HepG2 (cell line): ENCODE measurements at regions not wholly inside any gene's neighbourhood (a gene's known extent, or its start where the extent isn't known, plus 50 kb on each side); places are given as distances from the start of the nearest gene placed in this dataset.

Source experiments
- ATAC-seq: fragments of 200-7000 bp; cut with Tn5 transposase; 3 replicates; pipeline ENCODE4 v1.9.1; 2020; ENCODE audit warnings: mild to moderate bottlenecking, moderate library complexity
- BruUV-seq: library from RNA; stranded (reverse); fragments of 400-500 nt; replicated peaks from 2 replicates; lab custom pipeline; 2021; lab: Mats Ljungman, UMichigan
- CTCF ChIA-PET: fragments of 300-600 bp; formaldehyde crosslinking; extraction: SDS; loops from one replicate; lab custom pipeline; 2021; ENCODE audit warnings: low total read pairs, inconsistent platforms, low intra/inter-chr PET ratio; lab: Yijun Ruan, JAX
- POLR2A ChIA-PET: fragments of 350-600 bp; sonication (Branson Sonifier 250); formaldehyde crosslinking; loops from one replicate; lab custom pipeline; 2020; ENCODE audit warnings: antibody characterized with exemption, inconsistent platforms; lab: Yijun Ruan, JAX
- DNase-seq: peaks from one replicate; pipeline ENCODE4 v3.0.0-alpha.2; 2015; ENCODE audit warnings: low spot score
- FAIRE-seq: peaks from 3 replicates; lab custom pipeline; 2011; peaks lifted over from hg19 to GRCh38; lab: Jason Lieb, UNC
- H2AFZ ChIP-seq: one replicate; pipeline ENCODE4 v1.6.1; 2011; ENCODE audit warnings: low read length, inconsistent platforms
- H3K27ac ChIP-seq: fragments of 300-600 bp; 3 replicates; pipeline ENCODE4 v1.8.0; 2011; ENCODE audit warnings: mixed run types, mild to moderate bottlenecking, mixed read lengths, low read length, inconsistent platforms; ENCODE audit not compliant: insufficient read depth; ENCODE audit errors: extremely low read length
- H3K27me3 ChIP-seq, 2 experiments: fragments of 200-600 bp in 1 of 2; 2 replicates in 1 of 2; 3 replicates in 1 of 2; pipeline versions ENCODE4 v1.6.0 to v1.8.0; 2011; ENCODE audit warnings: low read length in 2 of 2, mild to moderate bottlenecking in 2 of 2, moderate library complexity in 2 of 2, inconsistent platforms in 1 of 2; ENCODE audit not compliant: insufficient read depth in 2 of 2, control insufficient read depth in 1 of 2
- H3K36me3 ChIP-seq, 2 experiments: fragments of 200-600 bp in 1 of 2; replicated peaks in 1 of 2; 2 replicates in 1 of 2; 3 replicates in 1 of 2; pipeline versions ENCODE4 v1.5.1 to v1.8.0; 2011; ENCODE audit warnings: low read length in 2 of 2, inconsistent platforms in 1 of 2; ENCODE audit not compliant: insufficient read depth in 2 of 2, control insufficient read depth in 1 of 2
- H3K4me1 ChIP-seq: 2 replicates; pipeline ENCODE4 v1.5.1; 2012; ENCODE audit warnings: low read length, inconsistent platforms; ENCODE audit not compliant: insufficient read depth
- H3K4me2 ChIP-seq: 2 replicates; pipeline ENCODE4 v1.6.0; 2011; ENCODE audit warnings: low read depth, low read length, inconsistent platforms
- H3K4me3 ChIP-seq, 3 experiments: fragments of 200-600 bp in 1 of 3; sonication (generic), shearing (Covaris generic) in 1 of 3; replicated peaks in 1 of 3; 2 replicates each; pipeline ENCODE4 v1.5.1; 2011 to 2016; ENCODE audit warnings: low read length in 3 of 3, inconsistent platforms in 2 of 3, low read depth in 2 of 3, mild to moderate bottlenecking in 2 of 3, control low read depth in 1 of 3, mixed read lengths in 1 of 3; ENCODE audit not compliant: insufficient read depth in 1 of 3
- H3K79me2 ChIP-seq: one replicate; pipeline ENCODE4 v1.6.1; 2011; ENCODE audit warnings: low read length, inconsistent platforms; ENCODE audit not compliant: insufficient read depth
- H3K9ac ChIP-seq: 2 replicates; pipeline ENCODE4 v1.6.0; 2011; ENCODE audit warnings: mild to moderate bottlenecking, low read depth, low read length, inconsistent platforms; ENCODE audit not compliant: insufficient read depth
- H3K9me3 ChIP-seq: 2 replicates; pipeline ENCODE4 v1.5.1; 2012; ENCODE audit warnings: mild to moderate bottlenecking, low read length
- H4K20me1 ChIP-seq: 2 replicates; pipeline ENCODE4 v1.6.0; 2011; ENCODE audit warnings: inconsistent platforms, mild to moderate bottlenecking, low read length, moderate library complexity; ENCODE audit not compliant: insufficient read depth
- ARID5B ChIP-seq: IDR thresholded peaks from 2 replicates; pipeline ENCODE4 v1.4.0; 2020; ENCODE audit warnings: mild to moderate bottlenecking, missing genetic modification reagents
- CCDC6 ChIP-seq: sonication (generic); formaldehyde crosslinking; IDR thresholded peaks from 2 replicates; pipeline ENCODE4 v1.8.1; 2022; ENCODE audit warnings: mild to moderate bottlenecking, missing genetic modification reagents, moderate library complexity
- CERS6 ChIP-seq: sonication (generic); formaldehyde crosslinking; IDR thresholded peaks from 2 replicates; pipeline ENCODE4 v1.5.0; 2020; ENCODE audit warnings: missing genetic modification reagents
- HNRNPK ChIP-seq: fragments of 200-400 bp; formaldehyde crosslinking; IDR thresholded peaks from 2 replicates; pipeline ENCODE4 v1.6.1; 2018; ENCODE audit warnings: low read length, low read depth, moderate library complexity, mild to moderate bottlenecking; ENCODE audit not compliant: poor library complexity, severe bottlenecking
- JDP2 ChIP-seq: sonication (generic); formaldehyde crosslinking; IDR thresholded peaks from 2 replicates; pipeline ENCODE4 v1.8.1; 2022; ENCODE audit warnings: missing genetic modification reagents, borderline replicate concordance
- KLF16 ChIP-seq, 2 experiments: sonication (generic) in 1 of 2; formaldehyde crosslinking in 1 of 2; IDR thresholded peaks; 2 replicates each; pipeline versions ENCODE4 v1.6.1 to v1.8.0; 2016 to 2023; ENCODE audit warnings: missing genetic modification reagents in 2 of 2, missing compliant biosample characterization in 1 of 2
- MYPOP ChIP-seq: sonication (generic); formaldehyde crosslinking; IDR thresholded peaks from 2 replicates; pipeline ENCODE4 v1.8.1; 2023; ENCODE audit warnings: mild to moderate bottlenecking, moderate library complexity, missing genetic modification reagents
- NCOR1 ChIP-seq: fragments of 200-600 bp; sonication (generic); IDR thresholded peaks from 2 replicates; pipeline ENCODE4 v1.7.0; 2017; ENCODE audit warnings: antibody characterized with exemption, low read length, borderline replicate concordance
- NFKBIZ ChIP-seq: IDR thresholded peaks from 2 replicates; pipeline ENCODE4 v1.6.1; 2018; ENCODE audit warnings: missing genetic modification reagents, missing compliant biosample characterization
- RBFOX2 ChIP-seq: fragments of 200-400 bp; formaldehyde crosslinking; IDR thresholded peaks from 2 replicates; pipeline ENCODE4 v1.6.1; 2017; ENCODE audit warnings: low read depth, mild to moderate bottlenecking, low read length
- THAP11 ChIP-seq: IDR thresholded peaks from 2 replicates; pipeline ENCODE4 v1.6.1; 2016; ENCODE audit warnings: missing biosample characterization, missing genetic modification reagents
- ZFP91 ChIP-seq: sonication (generic); formaldehyde crosslinking; IDR thresholded peaks from 2 replicates; pipeline ENCODE4 v1.9.0; 2022; ENCODE audit warnings: missing genetic modification reagents, mild to moderate bottlenecking, borderline replicate concordance
- ZNF563 ChIP-seq: sonication (generic); formaldehyde crosslinking; IDR thresholded peaks from 2 replicates; pipeline ENCODE4 v1.8.0; 2022; ENCODE audit warnings: mild to moderate bottlenecking, moderate library complexity, missing genetic modification reagents
- WGBS: methylation state at CpG from one replicate; pipeline ENCODE4 v1.1.6; 2017; ENCODE audit warnings: low lambda C conversion rate; 5-methylcytosine and 5-hydroxymethylcytosine counted together
- in situ Hi-C: cut with HindIII; loops from 2 replicates; pipeline ENCODE4 v1.10.0; 2017; ENCODE audit warnings: low pct_unique_long_range_greater_than_20kb; ENCODE audit not compliant: extremely low pct_ligation_motif_present
- intact Hi-C: fragments of 100-400 bp; cut with micrococcal nuclease; formaldehyde crosslinking; loops from one replicate; pipeline ENCODE4 v1.10.0; 2022; ENCODE audit not compliant: unreplicated experiment
- TF ChIP-seq, protein P1 (sequence below): sonication (generic); formaldehyde crosslinking; IDR thresholded peaks from 2 replicates; pipeline ENCODE4 v1.4.0; 2020; ENCODE audit warnings: mild to moderate bottlenecking, missing genetic modification reagents

DNA sequence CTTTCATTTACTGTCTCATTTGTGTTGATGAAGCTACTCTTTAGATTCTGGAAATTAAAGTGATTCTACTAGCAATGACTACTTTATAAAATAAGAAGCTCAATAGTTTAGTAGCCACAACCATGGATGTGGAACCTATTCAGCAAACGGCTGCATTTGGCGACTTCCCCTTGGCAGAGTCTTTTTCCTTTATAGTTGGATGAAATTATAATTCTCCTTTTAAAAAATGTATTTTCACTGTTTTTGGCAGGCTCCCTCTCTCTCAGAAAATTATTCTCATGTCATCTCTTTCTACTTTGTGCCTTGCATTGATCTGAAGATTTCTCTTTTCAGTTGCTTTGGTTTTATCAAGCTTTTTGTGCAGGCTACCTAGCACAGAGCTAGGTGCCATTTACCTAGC, 50.6 kb upstream of the KCNN2 start (continued):
- TF ChIP-seq NCOR1 (no peak), HNRNPK (no peak), ZFP91 (CRISPR knock-in tag) (no peak)

DNA sequence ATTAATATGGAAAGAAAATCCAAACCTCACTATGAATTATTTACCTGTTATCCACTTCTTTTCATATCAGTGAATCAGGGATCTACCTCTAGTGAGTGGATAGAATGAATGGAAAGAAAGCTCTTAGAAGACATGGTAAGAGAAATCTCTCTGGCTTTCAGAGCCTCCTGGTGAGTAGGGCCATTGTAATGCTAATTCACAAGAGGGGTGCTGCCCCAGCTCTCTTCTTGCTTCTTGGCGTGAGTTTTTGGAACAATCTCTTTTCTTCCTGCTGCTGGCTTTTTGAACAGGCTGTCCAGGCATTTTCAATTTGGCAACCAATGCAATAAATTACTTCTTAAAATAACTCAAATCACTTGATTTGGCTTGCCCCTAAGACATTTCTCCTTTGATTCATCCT, 49.9 kb upstream of the KCNN2 start:
- in situ Hi-C loops: no loop called here
- DNase-seq: no peak
- POLR2A ChIA-PET: no interaction called here
- intact Hi-C loops: no loop called here
- Histone ChIP-seq H4K20me1 (no peaks in the 10 kb centered on the region), H3K4me1 (no peaks in the 10 kb centered on the region), H3K4me2 (no peak overlapping the region), H3K9me3 (no peaks in the 10 kb centered on the region), H3K27me3 (no peaks in the 10 kb centered on the region; a peak in 1 of 5 replicates), H3K9ac (no peak overlapping the region), H3K4me3 (no peak overlapping the region), H3K36me3 (no peaks in the 10 kb centered on the region), H2AFZ (no peak overlapping the region), H3K27ac (no peak overlapping the region), H3K79me2 (no peaks in the 10 kb centered on the region)
- no peak for FAIRE-seq
- CTCF ChIA-PET: no interaction called here
- WGBS: 0% methylated on average over 1 of the region's 1 CpG
- no peak for ATAC-seq
- BruUV-seq: no TSS peak
- no peak for TF ChIP-seq NFKBIZ (CRISPR knock-in tag)
- no peak for TF ChIP-seq CCDC6 (CRISPR knock-in tag)
- TF ChIP-seq ZNF563 (CRISPR knock-in tag): no peak
- no peak for TF ChIP-seq THAP11 (CRISPR knock-in tag)
- TF ChIP-seq CERS6: no peak
- no peak for TF ChIP-seq MYPOP (CRISPR knock-in tag)
- TF ChIP-seq JDP2: no peak
- TF ChIP-seq, protein P1, sequence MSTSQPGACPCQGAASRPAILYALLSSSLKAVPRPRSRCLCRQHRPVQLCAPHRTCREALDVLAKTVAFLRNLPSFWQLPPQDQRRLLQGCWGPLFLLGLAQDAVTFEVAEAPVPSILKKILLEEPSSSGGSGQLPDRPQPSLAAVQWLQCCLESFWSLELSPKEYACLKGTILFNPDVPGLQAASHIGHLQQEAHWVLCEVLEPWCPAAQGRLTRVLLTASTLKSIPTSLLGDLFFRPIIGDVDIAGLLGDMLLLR (CRISPR knock-in tag): no peak
- TF ChIP-seq KLF16 (CRISPR knock-in tag; IDR thresholded peaks at IDR 0.05): no peak
- no peak for TF ChIP-seq RBFOX2
- TF ChIP-seq ARID5B (CRISPR knock-in tag): no peak
